ENCODE measurements at regions not wholly inside any gene's neighbourhood (a gene's known extent, or its start where the extent isn't known, plus 50 kb on each side); places are given as distances from the start of the nearest gene placed in this dataset.

DNA sequence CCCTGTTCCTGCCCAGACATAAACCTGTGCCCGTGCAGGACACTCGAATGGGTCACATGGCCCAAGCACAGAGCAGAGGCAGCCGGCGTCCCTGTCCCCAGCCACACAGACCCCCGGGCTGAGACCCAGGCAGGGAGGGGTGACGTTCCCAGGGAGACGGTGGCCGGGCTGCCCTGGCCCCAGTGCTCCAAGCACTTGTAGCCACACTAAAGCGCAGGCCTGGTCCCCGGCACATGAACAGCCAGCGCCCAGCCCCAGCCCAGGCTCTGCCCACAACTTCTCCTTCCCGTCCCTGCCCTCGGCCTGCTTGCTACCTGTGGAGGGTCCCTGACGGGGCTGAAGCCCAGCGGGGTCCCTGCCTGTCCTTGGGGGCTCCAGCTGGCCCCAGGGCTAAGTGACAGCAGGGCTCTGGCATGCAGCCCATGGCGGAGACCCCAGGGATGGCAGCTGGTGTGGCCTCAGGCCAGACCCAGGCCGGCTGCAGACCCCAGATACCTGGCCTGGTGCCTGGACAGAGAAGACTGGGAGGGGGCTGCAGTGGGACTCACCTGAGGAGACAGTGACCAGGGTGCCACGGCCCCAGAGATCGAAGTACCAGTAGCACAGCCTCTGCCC is 338.4 kb downstream of the TMEM121 start:
- H3K27me3 ChIP-seq (ENCODE audit: control insufficient read depth, low read length), result no peaks in the 10 kb centered on the region
- TF ChIP-seq EZH2phosphoT487 (IDR thresholded peaks at IDR 0.05; ENCODE audit: borderline replicate concordance, low read length), result no peak
- TF ChIP-seq, protein P1, sequence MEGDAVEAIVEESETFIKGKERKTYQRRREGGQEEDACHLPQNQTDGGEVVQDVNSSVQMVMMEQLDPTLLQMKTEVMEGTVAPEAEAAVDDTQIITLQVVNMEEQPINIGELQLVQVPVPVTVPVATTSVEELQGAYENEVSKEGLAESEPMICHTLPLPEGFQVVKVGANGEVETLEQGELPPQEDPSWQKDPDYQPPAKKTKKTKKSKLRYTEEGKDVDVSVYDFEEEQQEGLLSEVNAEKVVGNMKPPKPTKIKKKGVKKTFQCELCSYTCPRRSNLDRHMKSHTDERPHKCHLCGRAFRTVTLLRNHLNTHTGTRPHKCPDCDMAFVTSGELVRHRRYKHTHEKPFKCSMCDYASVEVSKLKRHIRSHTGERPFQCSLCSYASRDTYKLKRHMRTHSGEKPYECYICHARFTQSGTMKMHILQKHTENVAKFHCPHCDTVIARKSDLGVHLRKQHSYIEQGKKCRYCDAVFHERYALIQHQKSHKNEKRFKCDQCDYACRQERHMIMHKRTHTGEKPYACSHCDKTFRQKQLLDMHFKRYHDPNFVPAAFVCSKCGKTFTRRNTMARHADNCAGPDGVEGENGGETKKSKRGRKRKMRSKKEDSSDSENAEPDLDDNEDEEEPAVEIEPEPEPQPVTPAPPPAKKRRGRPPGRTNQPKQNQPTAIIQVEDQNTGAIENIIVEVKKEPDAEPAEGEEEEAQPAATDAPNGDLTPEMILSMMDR (IDR thresholded peaks at IDR 0.05; ENCODE audit: low read depth, low read length, poor library complexity, severe bottlenecking), result no peak
- H3K9me3 ChIP-seq (ENCODE audit: control insufficient read depth, insufficient read depth, low read length), result no peaks in the 10 kb centered on the region
- peaks cover 30% of the 10 kb centered on the region for H3K4me1 ChIP-seq (ENCODE audit: control insufficient read depth, low read length)
- H3K79me2 ChIP-seq (ENCODE audit: control insufficient read depth, low read length), result peaks cover 35% of the 10 kb centered on the region
- H3K4me3 ChIP-seq (ENCODE audit: low read length), result no peak overlapping the region
- no peak overlapping the region for H3K4me2 ChIP-seq (ENCODE audit: low read length)
- H3K27ac ChIP-seq (ENCODE audit: low read depth, low read length), result no peak overlapping the region
- H3F3A ChIP-seq (ENCODE audit: control insufficient read depth, insufficient read depth), result peaks cover 28% of the 10 kb centered on the region
- peaks cover 35% of the 10 kb centered on the region for H3K36me3 ChIP-seq (ENCODE audit: control insufficient read depth, low read length)
- H4K20me1 ChIP-seq (ENCODE audit: control insufficient read depth, insufficient read depth, low read depth, low read length), result no peaks in the 10 kb centered on the region
- H3K9me2 ChIP-seq (replicated peaks; ENCODE audit: control insufficient read depth, low read length), result no peaks in the 10 kb centered on the region

DNA sequence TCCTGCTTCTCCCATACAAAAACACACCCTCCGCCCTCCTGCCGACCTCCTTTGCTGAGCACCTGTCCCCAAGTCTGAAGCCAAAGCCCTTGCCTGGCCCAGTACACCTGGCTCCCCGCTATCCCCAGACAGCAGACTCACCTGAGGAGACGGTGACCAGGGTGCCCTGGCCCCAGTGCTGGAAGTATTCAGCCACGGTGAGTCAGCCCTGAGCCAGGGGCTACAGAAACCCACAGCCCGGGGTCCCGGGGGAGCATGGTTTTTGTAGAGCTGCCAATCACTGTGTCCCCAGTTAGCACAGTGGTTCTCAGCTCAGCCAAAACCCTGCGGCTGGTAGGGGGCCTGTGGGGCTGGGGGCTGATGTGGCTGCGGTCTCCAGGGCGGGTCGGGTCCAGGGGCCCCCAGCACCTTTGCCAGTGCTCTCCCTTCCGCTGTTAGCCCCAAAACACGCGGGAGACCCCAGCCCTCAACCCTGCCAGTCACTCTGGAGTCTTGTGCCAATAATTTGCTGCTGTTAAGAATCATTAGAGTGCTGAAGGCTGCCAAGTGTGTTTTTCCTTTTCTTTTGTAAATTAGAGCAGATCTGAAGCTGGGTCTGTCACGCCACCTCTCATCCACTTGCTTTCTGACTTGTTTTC is 339.0 kb downstream of the TMEM121 start:
- peaks cover 31% of the 10 kb centered on the region for H3K36me3 ChIP-seq (ENCODE audit: control insufficient read depth, low read length)
- peaks cover 25% of the 10 kb centered on the region for H3F3A ChIP-seq (ENCODE audit: control insufficient read depth, insufficient read depth)
- H3K27ac ChIP-seq (ENCODE audit: low read depth, low read length), result no peak overlapping the region
- no peaks in the 10 kb centered on the region for H3K9me3 ChIP-seq (ENCODE audit: control insufficient read depth, insufficient read depth, low read length)
- H3K27me3 ChIP-seq (ENCODE audit: control insufficient read depth, low read length), result no peaks in the 10 kb centered on the region
- H3K79me2 ChIP-seq (ENCODE audit: control insufficient read depth, low read length), result peaks cover 30% of the 10 kb centered on the region
- peaks cover 24% of the 10 kb centered on the region for H3K4me1 ChIP-seq (ENCODE audit: control insufficient read depth, low read length)
- no peak overlapping the region for H3K4me3 ChIP-seq (ENCODE audit: low read length)
- H3K9me2 ChIP-seq (replicated peaks; ENCODE audit: control insufficient read depth, low read length), result no peaks in the 10 kb centered on the region
- TF ChIP-seq, protein P1 (IDR thresholded peaks at IDR 0.05; ENCODE audit: low read depth, low read length, poor library complexity, severe bottlenecking), result no peak
- no peak for TF ChIP-seq EZH2phosphoT487 (IDR thresholded peaks at IDR 0.05; ENCODE audit: borderline replicate concordance, low read length)
- no peaks in the 10 kb centered on the region for H4K20me1 ChIP-seq (ENCODE audit: control insufficient read depth, insufficient read depth, low read depth, low read length)
- H3K4me2 ChIP-seq (ENCODE audit: low read length), result no peak overlapping the region

DNA sequence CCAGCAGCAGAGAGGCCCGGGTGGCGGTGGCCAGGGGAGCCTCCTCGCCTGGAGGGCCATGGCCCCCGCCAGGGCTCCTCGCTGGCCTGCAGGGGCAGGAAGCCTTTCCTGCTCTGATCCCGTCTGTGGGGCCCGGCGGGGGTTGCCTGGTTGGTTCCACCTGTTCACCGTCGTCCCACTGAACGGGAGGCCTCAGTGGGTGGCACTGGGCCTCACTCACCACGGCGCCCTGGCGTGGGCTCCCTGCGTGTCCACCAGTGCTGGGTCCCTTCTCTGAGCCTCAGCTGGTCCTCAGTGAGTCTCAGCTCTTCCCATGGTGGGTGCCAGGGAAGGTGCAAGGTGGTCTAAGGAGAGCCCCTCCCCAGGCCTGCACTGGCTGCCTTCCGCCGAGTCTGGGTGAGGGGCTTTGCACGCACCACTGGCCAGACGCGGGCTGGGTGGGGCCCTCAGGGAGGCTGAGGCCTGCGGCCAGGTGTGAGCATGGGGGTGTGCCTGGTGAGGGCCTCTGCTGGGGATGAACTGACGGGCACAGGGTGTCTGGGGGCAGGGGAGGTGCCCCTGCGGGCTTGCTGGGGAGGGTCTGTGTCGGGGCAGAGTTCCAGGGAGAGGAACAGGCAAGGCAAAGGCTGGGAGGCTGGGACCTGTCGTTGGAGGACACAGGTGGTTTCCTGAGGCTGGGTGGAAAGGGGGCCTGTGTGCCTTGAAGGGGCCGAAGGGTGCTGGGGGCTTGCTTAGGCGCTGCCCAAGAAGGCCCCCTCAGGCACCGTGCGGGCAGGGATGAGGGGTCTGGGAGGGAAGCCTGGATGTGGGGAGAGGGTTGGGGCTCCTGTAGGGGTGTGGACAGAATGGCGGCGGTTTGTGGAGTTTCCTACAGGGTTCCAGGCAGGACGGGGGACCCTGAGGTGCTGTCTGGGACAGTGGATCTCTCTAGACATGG is 339.8 kb downstream of the TMEM121 start:
- TF ChIP-seq EZH2phosphoT487 (IDR thresholded peaks at IDR 0.05; ENCODE audit: borderline replicate concordance, low read length), result no peak
- TF ChIP-seq, protein P1 (IDR thresholded peaks at IDR 0.05; ENCODE audit: low read depth, low read length, poor library complexity, severe bottlenecking), result no peak
- no peak overlapping the region for H3K4me2 ChIP-seq (ENCODE audit: low read length)
- no peaks in the 10 kb centered on the region for H3K27me3 ChIP-seq (ENCODE audit: control insufficient read depth, low read length)

More for the DNA sequence above, 339.8 kb downstream of the TMEM121 start:
- Histone ChIP-seq H3K4me1 (ENCODE audit: control insufficient read depth, low read length) (peaks cover 17% of the 10 kb centered on the region), H3K36me3 (ENCODE audit: control insufficient read depth, low read length) (peaks cover 23% of the 10 kb centered on the region), H3K4me3 (ENCODE audit: low read length) (no peak overlapping the region), H3F3A (ENCODE audit: control insufficient read depth, insufficient read depth) (peaks cover 18% of the 10 kb centered on the region), H3K79me2 (ENCODE audit: control insufficient read depth, low read length) (peaks cover 22% of the 10 kb centered on the region), H3K27ac (ENCODE audit: low read depth, low read length) (no peak overlapping the region), H3K9me2 (replicated peaks; ENCODE audit: control insufficient read depth, low read length) (no peaks in the 10 kb centered on the region), H4K20me1 (ENCODE audit: control insufficient read depth, insufficient read depth, low read depth, low read length) (no peaks in the 10 kb centered on the region), H3K9me3 (ENCODE audit: control insufficient read depth, insufficient read depth, low read length) (no peaks in the 10 kb centered on the region)

Measured in DOHH2 (cell line).